ENCODE measurements at regions not wholly inside any gene's neighbourhood (a gene's known extent, or its start where the extent isn't known, plus 50 kb on each side); places are given as distances from the start of the nearest gene placed in this dataset.
"Not testable (repeated sequence)": the region's sequence is repeated elsewhere in the genome, so short reads cannot be mapped to it uniquely, and the experiment has no call there.

GRCh38 chr22:33163815-33164214, 105.6 kb upstream of the SYN3 start:
- Histone ChIP-seq H3K4me3 (ENCODE audit: low read length) (no peak overlapping the region), H3K9me3 (ENCODE audit: low read depth, low read length) (no peaks in the 10 kb centered on the region), H3K4me1 (ENCODE audit: insufficient read depth, low read length) (no peaks in the 10 kb centered on the region), H3K27me3 (ENCODE audit: insufficient read depth, low read length) (no peaks in the 10 kb centered on the region)

GRCh38 chr22:33162196-33162595, 104.0 kb upstream of the SYN3 start:
- no peaks in the 10 kb centered on the region for H3K4me1 ChIP-seq (ENCODE audit: insufficient read depth, low read length)
- H3K4me3 ChIP-seq (ENCODE audit: low read length): no peak overlapping the region
- no peaks in the 10 kb centered on the region for H3K9me3 ChIP-seq (ENCODE audit: low read depth, low read length)
- H3K27me3 ChIP-seq (ENCODE audit: insufficient read depth, low read length): no peaks in the 10 kb centered on the region

- Histone ChIP-seq H3K27me3 (ENCODE audit: insufficient read depth, low read length) (no peaks in the 10 kb centered on the region), H3K4me3 (ENCODE audit: low read length) (no peak overlapping the region), H3K4me1 (ENCODE audit: insufficient read depth, low read length) (no peaks in the 10 kb centered on the region), H3K9me3 (ENCODE audit: low read depth, low read length) (no peaks in the 10 kb centered on the region)
Measured at GRCh38 chr22:33160525-33160924, 102.3 kb upstream of the SYN3 start.

- H3K9me3 ChIP-seq (ENCODE audit: low read depth, low read length); H3K27me3 ChIP-seq (ENCODE audit: insufficient read depth, low read length); H3K4me1 ChIP-seq (ENCODE audit: insufficient read depth, low read length); H3K4me3 ChIP-seq (ENCODE audit: low read length): not testable (repeated sequence)
Measured at GRCh38 chr22:33154967-33155366, 96.8 kb upstream of the SYN3 start.

GRCh38 chr22:33149611-33150010, 91.4 kb upstream of the SYN3 start:
- Histone ChIP-seq H3K27me3 (ENCODE audit: insufficient read depth, low read length) (no peaks in the 10 kb centered on the region), H3K4me1 (ENCODE audit: insufficient read depth, low read length) (no peaks in the 10 kb centered on the region), H3K9me3 (ENCODE audit: low read depth, low read length) (no peaks in the 10 kb centered on the region), H3K4me3 (ENCODE audit: low read length) (no peak overlapping the region)

GRCh38 chr22:33144721-33145120, 86.5 kb upstream of the SYN3 start:
- no peak overlapping the region for H3K4me3 ChIP-seq (ENCODE audit: low read length)
- no peaks in the 10 kb centered on the region for H3K4me1 ChIP-seq (ENCODE audit: insufficient read depth, low read length)
- no peaks in the 10 kb centered on the region for H3K27me3 ChIP-seq (ENCODE audit: insufficient read depth, low read length)
- no peaks in the 10 kb centered on the region for H3K9me3 ChIP-seq (ENCODE audit: low read depth, low read length)

GRCh38 chr22:33142282-33143055, 84.3 kb upstream of the SYN3 start:
- no peak overlapping the region for H3K4me3 ChIP-seq (ENCODE audit: low read length)
- no peaks in the 10 kb centered on the region for H3K27me3 ChIP-seq (ENCODE audit: insufficient read depth, low read length)
- H3K9me3 ChIP-seq (ENCODE audit: low read depth, low read length): no peaks in the 10 kb centered on the region
- no peaks in the 10 kb centered on the region for H3K4me1 ChIP-seq (ENCODE audit: insufficient read depth, low read length)

GRCh38 chr22:33139937-33140336, 81.8 kb upstream of the SYN3 start:
- Histone ChIP-seq H3K4me1 (ENCODE audit: insufficient read depth, low read length) (no peaks in the 10 kb centered on the region), H3K4me3 (ENCODE audit: low read length) (no peak overlapping the region), H3K9me3 (ENCODE audit: low read depth, low read length) (no peaks in the 10 kb centered on the region), H3K27me3 (ENCODE audit: insufficient read depth, low read length) (no peaks in the 10 kb centered on the region)

- not testable (repeated sequence) for H3K4me3 ChIP-seq (ENCODE audit: low read length); H3K4me1 ChIP-seq (ENCODE audit: insufficient read depth, low read length); H3K9me3 ChIP-seq (ENCODE audit: low read depth, low read length); H3K27me3 ChIP-seq (ENCODE audit: insufficient read depth, low read length)
Measured at GRCh38 chr22:33138333-33138732, 80.2 kb upstream of the SYN3 start.

GRCh38 chr22:33130473-33130872, 72.3 kb upstream of the SYN3 start:
- Histone ChIP-seq H3K9me3 (ENCODE audit: low read depth, low read length) (no peaks in the 10 kb centered on the region), H3K27me3 (ENCODE audit: insufficient read depth, low read length) (no peaks in the 10 kb centered on the region), H3K4me3 (ENCODE audit: low read length) (no peak overlapping the region), H3K4me1 (ENCODE audit: insufficient read depth, low read length) (no peaks in the 10 kb centered on the region)

- H3K9me3 ChIP-seq (ENCODE audit: low read depth, low read length): no peaks in the 10 kb centered on the region
- no peaks in the 10 kb centered on the region for H3K27me3 ChIP-seq (ENCODE audit: insufficient read depth, low read length)
- no peaks in the 10 kb centered on the region for H3K4me1 ChIP-seq (ENCODE audit: insufficient read depth, low read length)
- no peak overlapping the region for H3K4me3 ChIP-seq (ENCODE audit: low read length)
Measured at GRCh38 chr22:33129621-33130020, 71.4 kb upstream of the SYN3 start.

- Histone ChIP-seq H3K4me1 (ENCODE audit: insufficient read depth, low read length) (no peaks in the 10 kb centered on the region), H3K4me3 (ENCODE audit: low read length) (no peak overlapping the region), H3K27me3 (ENCODE audit: insufficient read depth, low read length) (no peaks in the 10 kb centered on the region), H3K9me3 (ENCODE audit: low read depth, low read length) (no peaks in the 10 kb centered on the region)
Measured at GRCh38 chr22:33126881-33127280, 68.7 kb upstream of the SYN3 start.

- Histone ChIP-seq H3K27me3 (ENCODE audit: insufficient read depth, low read length) (no peaks in the 10 kb centered on the region), H3K9me3 (ENCODE audit: low read depth, low read length) (no peaks in the 10 kb centered on the region), H3K4me3 (ENCODE audit: low read length) (no peak overlapping the region), H3K4me1 (ENCODE audit: insufficient read depth, low read length) (no peaks in the 10 kb centered on the region)
Measured at GRCh38 chr22:33124471-33124870, 66.3 kb upstream of the SYN3 start.

GRCh38 chr22:33122439-33122838, 64.3 kb upstream of the SYN3 start:
- not testable (repeated sequence) for H3K4me3 ChIP-seq (ENCODE audit: low read length); H3K27me3 ChIP-seq (ENCODE audit: insufficient read depth, low read length); H3K9me3 ChIP-seq (ENCODE audit: low read depth, low read length); H3K4me1 ChIP-seq (ENCODE audit: insufficient read depth, low read length)

- no peaks in the 10 kb centered on the region for H3K4me1 ChIP-seq (ENCODE audit: insufficient read depth, low read length)
- no peak overlapping the region for H3K4me3 ChIP-seq (ENCODE audit: low read length)
- no peaks in the 10 kb centered on the region for H3K9me3 ChIP-seq (ENCODE audit: low read depth, low read length)
- H3K27me3 ChIP-seq (ENCODE audit: insufficient read depth, low read length): no peaks in the 10 kb centered on the region
Measured at GRCh38 chr22:33119044-33119443, 60.9 kb upstream of the SYN3 start.

- H3K4me1 ChIP-seq (ENCODE audit: insufficient read depth, low read length): no peaks in the 10 kb centered on the region
- no peak overlapping the region for H3K4me3 ChIP-seq (ENCODE audit: low read length)
- no peaks in the 10 kb centered on the region for H3K9me3 ChIP-seq (ENCODE audit: low read depth, low read length)
- H3K27me3 ChIP-seq (ENCODE audit: insufficient read depth, low read length): no peaks in the 10 kb centered on the region
Measured at GRCh38 chr22:33117821-33118220, 59.6 kb upstream of the SYN3 start.

Measured in mononuclear cell (primary cell).